GM12878 (cell line): ENCODE measurements at regions not wholly inside any gene's neighbourhood (a gene's known extent, or its start where the extent isn't known, plus 50 kb on each side); places are given as distances from the start of the nearest gene placed in this dataset.

Experiments
- BACH1 ChIP-seq: fragments of 450-650 bp; IDR thresholded peaks from 2 replicates; pipeline ENCODE4 v1.6.1; 2017; ENCODE audit warnings: mild to moderate bottlenecking, borderline replicate concordance
- CHD1 ChIP-seq: IDR thresholded peaks from 2 replicates; pipeline ENCODE4 v1.6.1; 2012; ENCODE audit warnings: low read depth, low read length, improper control_type of control experiment
- E4F1 ChIP-seq: fragments of 450-650 bp; IDR thresholded peaks from 2 replicates; pipeline ENCODE4 v1.6.1; 2018; ENCODE audit warnings: borderline replicate concordance, mild to moderate bottlenecking; ENCODE audit not compliant: partially characterized antibody
- EP300 ChIP-seq, 2 experiments: fragments of 150-350 bp in 1 of 2; IDR thresholded peaks; 2 replicates each; pipeline ENCODE4 v1.6.1; 2011 to 2012; ENCODE audit warnings: low read depth in 2 of 2, low read length in 2 of 2, borderline replicate concordance in 1 of 2, improper control_type of control experiment in 1 of 2, inconsistent platforms in 1 of 2; ENCODE audit not compliant: control insufficient read depth in 1 of 2
- ESRRA ChIP-seq: IDR thresholded peaks from 2 replicates; pipeline ENCODE4 v1.6.1; 2012; ENCODE audit warnings: mild to moderate bottlenecking, low read length, improper control_type of control experiment
- ETV6 ChIP-seq, 2 experiments: fragments of 450-650 bp in 1 of 2; IDR thresholded peaks in 1 of 2; conservative IDR thresholded peaks in 1 of 2; 2 replicates each; pipeline ENCODE4 v1.6.1; 2014; ENCODE audit warnings: antibody characterized with exemption in 1 of 2, borderline replicate concordance in 1 of 2, low read depth in 1 of 2, mild to moderate bottlenecking in 1 of 2, moderate library complexity in 1 of 2
- PKNOX1 ChIP-seq: fragments of 450-650 bp; IDR thresholded peaks from 2 replicates; pipeline ENCODE4 v1.6.1; 2016; ENCODE audit warnings: mild to moderate bottlenecking
- POU2F2 ChIP-seq: IDR thresholded peaks from 3 replicates; pipeline ENCODE4 v1.6.1; 2011; ENCODE audit warnings: low read depth, mild to moderate bottlenecking, low read length, borderline replicate concordance
- RAD21 ChIP-seq: IDR thresholded peaks from 2 replicates; pipeline ENCODE4 v1.6.1; 2011; ENCODE audit warnings: mild to moderate bottlenecking, low read depth, low read length, moderate library complexity; ENCODE audit not compliant: insufficient read depth
- RELB ChIP-seq: fragments of 450-650 bp; IDR thresholded peaks from 2 replicates; pipeline ENCODE4 v1.6.1; 2017; ENCODE audit warnings: low read depth, mild to moderate bottlenecking, moderate library complexity
- SMC3 ChIP-seq: IDR thresholded peaks from 2 replicates; pipeline ENCODE4 v1.6.1; 2011; ENCODE audit warnings: low read length, improper control_type of control experiment, borderline replicate concordance
- TCF7 ChIP-seq: IDR thresholded peaks from 2 replicates; pipeline ENCODE4 v1.6.1; 2014; ENCODE audit warnings: antibody characterized with exemption, borderline replicate concordance
- TF ChIP-seq, protein P1 (sequence below): IDR thresholded peaks from 2 replicates; pipeline ENCODE4 v1.6.1; 2012; ENCODE audit warnings: low read depth, low read length, improper control_type of control experiment
- TF ChIP-seq, protein P2 (sequence below): fragments of 450-650 bp; IDR thresholded peaks from 2 replicates; pipeline ENCODE4 v1.6.1; 2017; ENCODE audit warnings: antibody characterized with exemption, mild to moderate bottlenecking, moderate library complexity
- TF ChIP-seq, protein P3 (sequence below): fragments of 450-650 bp; IDR thresholded peaks from 2 replicates; pipeline ENCODE4 v1.6.1; 2016; ENCODE audit warnings: mild to moderate bottlenecking

GRCh38 chr1:101307985-101308689 is 71.3 kb downstream of the S1PR1 start (continued):
- peak; percentile 66 for TF ChIP-seq PKNOX1
- TF ChIP-seq EP300 (IDR thresholded peaks at IDR 0.05; ENCODE audit: borderline replicate concordance in 1 of 2, control insufficient read depth in 1 of 2, low read depth in 2 of 2, low read length in 2 of 2) = 0 out of 4 replicates have a peak, but pooled peaks of 1 of the 2 experiments have one; percentile 17
- no peak for TF ChIP-seq ESRRA
- TF ChIP-seq, protein P1, sequence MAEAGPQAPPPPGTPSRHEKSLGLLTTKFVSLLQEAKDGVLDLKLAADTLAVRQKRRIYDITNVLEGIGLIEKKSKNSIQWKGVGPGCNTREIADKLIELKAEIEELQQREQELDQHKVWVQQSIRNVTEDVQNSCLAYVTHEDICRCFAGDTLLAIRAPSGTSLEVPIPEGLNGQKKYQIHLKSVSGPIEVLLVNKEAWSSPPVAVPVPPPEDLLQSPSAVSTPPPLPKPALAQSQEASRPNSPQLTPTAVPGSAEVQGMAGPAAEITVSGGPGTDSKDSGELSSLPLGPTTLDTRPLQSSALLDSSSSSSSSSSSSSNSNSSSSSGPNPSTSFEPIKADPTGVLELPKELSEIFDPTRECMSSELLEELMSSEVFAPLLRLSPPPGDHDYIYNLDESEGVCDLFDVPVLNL = no peak
- no peak for TF ChIP-seq RAD21
- no peak for TF ChIP-seq E4F1
- TF ChIP-seq, protein P2, sequence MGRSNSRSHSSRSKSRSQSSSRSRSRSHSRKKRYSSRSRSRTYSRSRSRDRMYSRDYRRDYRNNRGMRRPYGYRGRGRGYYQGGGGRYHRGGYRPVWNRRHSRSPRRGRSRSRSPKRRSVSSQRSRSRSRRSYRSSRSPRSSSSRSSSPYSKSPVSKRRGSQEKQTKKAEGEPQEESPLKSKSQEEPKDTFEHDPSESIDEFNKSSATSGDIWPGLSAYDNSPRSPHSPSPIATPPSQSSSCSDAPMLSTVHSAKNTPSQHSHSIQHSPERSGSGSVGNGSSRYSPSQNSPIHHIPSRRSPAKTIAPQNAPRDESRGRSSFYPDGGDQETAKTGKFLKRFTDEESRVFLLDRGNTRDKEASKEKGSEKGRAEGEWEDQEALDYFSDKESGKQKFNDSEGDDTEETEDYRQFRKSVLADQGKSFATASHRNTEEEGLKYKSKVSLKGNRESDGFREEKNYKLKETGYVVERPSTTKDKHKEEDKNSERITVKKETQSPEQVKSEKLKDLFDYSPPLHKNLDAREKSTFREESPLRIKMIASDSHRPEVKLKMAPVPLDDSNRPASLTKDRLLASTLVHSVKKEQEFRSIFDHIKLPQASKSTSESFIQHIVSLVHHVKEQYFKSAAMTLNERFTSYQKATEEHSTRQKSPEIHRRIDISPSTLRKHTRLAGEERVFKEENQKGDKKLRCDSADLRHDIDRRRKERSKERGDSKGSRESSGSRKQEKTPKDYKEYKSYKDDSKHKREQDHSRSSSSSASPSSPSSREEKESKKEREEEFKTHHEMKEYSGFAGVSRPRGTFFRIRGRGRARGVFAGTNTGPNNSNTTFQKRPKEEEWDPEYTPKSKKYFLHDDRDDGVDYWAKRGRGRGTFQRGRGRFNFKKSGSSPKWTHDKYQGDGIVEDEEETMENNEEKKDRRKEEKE = no peak
- TF ChIP-seq BACH1 = no peak
- 0 out of 2 replicates have a peak, but pooled peaks have one; percentile 12 for TF ChIP-seq CHD1
- 0 out of 3 replicates have a peak, but pooled peaks have one; percentile 10 for TF ChIP-seq POU2F2
- TF ChIP-seq RELB = no peak
- TF ChIP-seq SMC3 = peak; percentile 3; the same call in 1 of the 2 replicates
- no peak for TF ChIP-seq TCF7
- 0 out of 4 replicates have a peak, but pooled peaks of 1 of the 2 experiments have one; percentile 11 for TF ChIP-seq ETV6 (conservative IDR thresholded peaks at IDR 0.05 in 1 of 2, IDR thresholded peaks at IDR 0.05 in 1 of 2; ENCODE audit: borderline replicate concordance in 1 of 2, low read depth in 1 of 2)
- TF ChIP-seq, protein P3, sequence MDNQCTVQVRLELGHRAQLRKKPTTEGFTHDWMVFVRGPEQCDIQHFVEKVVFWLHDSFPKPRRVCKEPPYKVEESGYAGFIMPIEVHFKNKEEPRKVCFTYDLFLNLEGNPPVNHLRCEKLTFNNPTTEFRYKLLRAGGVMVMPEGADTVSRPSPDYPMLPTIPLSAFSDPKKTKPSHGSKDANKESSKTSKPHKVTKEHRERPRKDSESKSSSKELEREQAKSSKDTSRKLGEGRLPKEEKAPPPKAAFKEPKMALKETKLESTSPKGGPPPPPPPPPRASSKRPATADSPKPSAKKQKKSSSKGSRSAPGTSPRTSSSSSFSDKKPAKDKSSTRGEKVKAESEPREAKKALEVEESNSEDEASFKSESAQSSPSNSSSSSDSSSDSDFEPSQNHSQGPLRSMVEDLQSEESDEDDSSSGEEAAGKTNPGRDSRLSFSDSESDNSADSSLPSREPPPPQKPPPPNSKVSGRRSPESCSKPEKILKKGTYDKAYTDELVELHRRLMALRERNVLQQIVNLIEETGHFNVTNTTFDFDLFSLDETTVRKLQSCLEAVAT = peak; percentile 11; the same call in 1 of the 2 replicates
